ENCODE measurements at regions not wholly inside any gene's neighbourhood (a gene's known extent, or its start where the extent isn't known, plus 50 kb on each side); places are given as distances from the start of the nearest gene placed in this dataset.
"Not testable (repeated sequence)": the region's sequence is repeated elsewhere in the genome, so short reads cannot be mapped to it uniquely, and the experiment has no call there.

- DNase-seq (ENCODE audit: low read depth), result no peak
These were observed 56.3 kb downstream of the SOX14 start for GRCh38 chr3:137820366-137820765.

- no peak for DNase-seq (ENCODE audit: low read depth)
These were observed 71.0 kb downstream of the SOX14 start for GRCh38 chr3:137835096-137835495.

- DNase-seq (ENCODE audit: low read depth), result no peak
These were observed 81.1 kb downstream of the SOX14 start for GRCh38 chr3:137845194-137845593.

- DNase-seq (ENCODE audit: low read depth), result no peak
These were observed 81.6 kb downstream of the SOX14 start for GRCh38 chr3:137845666-137846065.

- DNase-seq (ENCODE audit: low read depth), result no peak
These were observed 88.3 kb downstream of the SOX14 start for GRCh38 chr3:137852391-137852830.

- DNase-seq (ENCODE audit: low read depth), result no peak
These were observed 90.6 kb downstream of the SOX14 start for GRCh38 chr3:137854533-137855261.

GRCh38 chr3:137866001-137866400 lies 101.9 kb downstream of the SOX14 start:
- no peak for DNase-seq (ENCODE audit: low read depth)

- DNase-seq (ENCODE audit: low read depth), result no peak
These were observed 102.8 kb downstream of the SOX14 start for GRCh38 chr3:137866933-137867332.

GRCh38 chr3:137867611-137868010 lies 103.5 kb downstream of the SOX14 start:
- no peak for DNase-seq (ENCODE audit: low read depth)

GRCh38 chr3:137869022-137869421 lies 104.9 kb downstream of the SOX14 start:
- no peak for DNase-seq (ENCODE audit: low read depth)

GRCh38 chr3:137872589-137872988 lies 108.5 kb downstream of the SOX14 start:
- DNase-seq (ENCODE audit: low read depth), result not testable (repeated sequence)

GRCh38 chr3:137896842-137897241 lies 113.1 kb upstream of the CLDN18 start:
- not testable (repeated sequence) for DNase-seq (ENCODE audit: low read depth)

- no peak for DNase-seq (ENCODE audit: low read depth)
These were observed 102.8 kb upstream of the CLDN18 start for GRCh38 chr3:137906985-137907649.

- no peak for DNase-seq (ENCODE audit: low read depth)
These were observed 85.3 kb upstream of the CLDN18 start for GRCh38 chr3:137924628-137925027.

GRCh38 chr3:137925080-137925479 lies 84.9 kb upstream of the CLDN18 start:
- DNase-seq (ENCODE audit: low read depth), result no peak

- DNase-seq (ENCODE audit: low read depth), result no peak
These were observed 83.0 kb upstream of the CLDN18 start for GRCh38 chr3:137926991-137927390.

- no peak for DNase-seq (ENCODE audit: low read depth)
These were observed 79.0 kb upstream of the CLDN18 start for GRCh38 chr3:137930976-137931375.

- no peak for DNase-seq (ENCODE audit: low read depth)
These were observed 71.1 kb upstream of the CLDN18 start for GRCh38 chr3:137938876-137939275.

GRCh38 chr3:137944593-137944992 lies 65.4 kb upstream of the CLDN18 start:
- no peak for DNase-seq (ENCODE audit: low read depth)

- DNase-seq (ENCODE audit: low read depth), result peak; percentile 69
These were observed 63.5 kb upstream of the CLDN18 start for GRCh38 chr3:137946356-137946973.

- DNase-seq (ENCODE audit: low read depth), result no peak
These were observed 62.8 kb upstream of the CLDN18 start for GRCh38 chr3:137947117-137947516.

GRCh38 chr3:137948400-137949072 lies 61.4 kb upstream of the CLDN18 start:
- no peak for DNase-seq (ENCODE audit: low read depth)

- DNase-seq (ENCODE audit: low read depth), result no peak
These were observed 51.3 kb upstream of the CLDN18 start for GRCh38 chr3:137958636-137959035.
